ENCODE measurements at regions not wholly inside any gene's neighbourhood (a gene's known extent, or its start where the extent isn't known, plus 50 kb on each side); places are given as distances from the start of the nearest gene placed in this dataset.

DNA sequence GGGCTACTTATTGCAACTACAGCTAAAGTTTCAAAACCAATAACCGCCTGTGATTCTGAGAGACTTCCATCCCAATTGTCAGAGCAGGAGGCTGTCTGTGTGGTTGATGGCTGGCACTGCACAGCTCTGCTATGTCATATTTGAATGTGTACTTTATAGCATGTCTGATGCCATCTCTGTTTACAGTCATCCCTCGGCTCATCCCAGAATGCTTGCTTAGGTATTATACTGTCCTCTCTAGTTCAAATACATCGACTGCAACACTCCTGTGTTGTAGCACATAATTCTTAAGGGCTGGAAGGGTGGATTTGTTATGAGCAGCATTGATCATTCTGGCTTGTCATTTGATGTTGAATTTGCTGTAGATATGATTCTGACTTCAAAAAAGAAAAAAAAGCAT lies 1617.5 kb upstream of the TENM3 start:
- no peak for TF ChIP-seq EZH2 (IDR thresholded peaks at IDR 0.05)
- no peak for TF ChIP-seq POLR2AphosphoS5 (IDR thresholded peaks at IDR 0.05; ENCODE audit: borderline replicate concordance, low read depth, low read length)
